A673 (cell line): ENCODE measurements at regions not wholly inside any gene's neighbourhood (a gene's known extent, or its start where the extent isn't known, plus 50 kb on each side); places are given as distances from the start of the nearest gene placed in this dataset.

ENCODE experiments used
- CTCF ChIP-seq: fragments of 300-800, 200-600 bp; sonication (generic); conservative IDR thresholded peaks from 2 replicates; pipeline ENCODE4 v1.5.1; 2017; ENCODE audit warnings: low read depth, mild to moderate bottlenecking, antibody characterized with exemption, low read length, moderate library complexity, mixed read lengths
- EZH2 ChIP-seq: fragments of 200-600 bp; sonication (generic); IDR thresholded peaks from 2 replicates; pipeline ENCODE4 v1.6.1; 2017; ENCODE audit warnings: borderline replicate concordance, low read depth, mild to moderate bottlenecking, mixed read lengths, antibody characterized with exemption, low read length; ENCODE audit not compliant: poor library complexity, severe bottlenecking

GRCh38 chr10:71158902-71159301 lies 53.5 kb upstream of the UNC5B start:
- TF ChIP-seq CTCF (no peak), EZH2 (no peak)
